ENCODE measurements at regions not wholly inside any gene's neighbourhood (a gene's known extent, or its start where the extent isn't known, plus 50 kb on each side); places are given as distances from the start of the nearest gene placed in this dataset.

GRCh38 chr1:102586022-102586421 lies 522.3 kb downstream of the COL11A1 start:
- no peak for TF ChIP-seq CTCF (IDR thresholded peaks at IDR 0.05; ENCODE audit: low read depth, low read length)
- TF ChIP-seq POLR2A (IDR thresholded peaks at IDR 0.05; ENCODE audit: extremely low read depth, insufficient read length) = no peak
- TF ChIP-seq MAX (IDR thresholded peaks at IDR 0.05; ENCODE audit: low read depth, low read length) = no peak

Data from NB4 (cell line).